Gastroesophageal sphincter (tissue), 4 donors: ENCODE measurements at regions not wholly inside any gene's neighbourhood (a gene's known extent, or its start where the extent isn't known, plus 50 kb on each side); places are given as distances from the start of the nearest gene placed in this dataset.
"Not testable (repeated sequence)": the region's sequence is repeated elsewhere in the genome, so short reads cannot be mapped to it uniquely, and the experiment has no call there.

Experiments
- ATAC-seq: fragments of 150-250 bp; one replicate; pipeline ENCODE4 v1.9.1; 2016; ENCODE audit warnings: mild to moderate bottlenecking, moderate library complexity
- H3K27ac ChIP-seq, 4 donors: fragments of 200-600 bp; sonication (generic) in 3 of 4; 1 replicate in 3 of 4; 2 replicates in 1 of 4; pipeline ENCODE4 v1.5.1; 2016 to 2019
- H3K27me3 ChIP-seq: fragments of 200-600 bp; sonication (generic); one replicate; pipeline ENCODE4 v1.5.1; 2019
- H3K36me3 ChIP-seq, 2 donors: fragments of 200-600 bp; sonication (generic); one replicate each; pipeline ENCODE4 v1.5.1; 2019; ENCODE audit warnings: control low read depth in 1 of 2
- H3K4me1 ChIP-seq, 3 donors: fragments of 200-600 bp; sonication (generic); 1 replicate in 2 of 3; 2 replicates in 1 of 3; pipeline ENCODE4 v1.5.1; 2016 to 2019; ENCODE audit warnings: control low read depth in 2 of 3
- H3K4me3 ChIP-seq, 2 donors: fragments of 200-600 bp; sonication (generic); one replicate each; pipeline ENCODE4 v1.5.1; 2019; ENCODE audit warnings: mild to moderate bottlenecking in 1 of 2, moderate library complexity in 1 of 2
- H3K9me3 ChIP-seq, 3 donors: fragments of 200-600 bp; sonication (generic); one replicate each; pipeline ENCODE4 v1.5.1; 2017 to 2019; ENCODE audit warnings: control low read depth in 2 of 3
- CTCF ChIP-seq, 4 experiments: fragments of 200-600 bp in 2 of 4; fragments of 450-650 bp in 2 of 4; sonication (generic) in 1 of 4; IDR thresholded peaks; one replicate each; pipeline ENCODE4 v1.5.1; 2017 to 2019; ENCODE audit warnings: antibody characterized with exemption in 4 of 4, mild to moderate bottlenecking in 2 of 4, moderate library complexity in 2 of 4
- EP300 ChIP-seq: sonication (generic); formaldehyde crosslinking; IDR thresholded peaks from one replicate; pipeline ENCODE4 v1.6.1; 2017; ENCODE audit warnings: antibody characterized with exemption, mild to moderate bottlenecking
- POLR2A ChIP-seq, 2 donors: fragments of 450-650 bp; IDR thresholded peaks; one replicate each; pipeline ENCODE4 v1.6.1; 2017; ENCODE audit warnings: antibody characterized with exemption in 2 of 2, mild to moderate bottlenecking in 2 of 2, moderate library complexity in 1 of 2
- POLR2AphosphoS5 ChIP-seq: sonication (generic); formaldehyde crosslinking; IDR thresholded peaks from one replicate; pipeline ENCODE4 v1.6.1; 2017; ENCODE audit warnings: antibody characterized with exemption
- WGBS, 2 donors: methylation state at CpG; one replicate each; pipeline ENCODE4 v1.1.5; 2018; ENCODE audit warnings: low coverage in 1 of 2; 5-methylcytosine and 5-hydroxymethylcytosine counted together

- H3K4me3 ChIP-seq = no peak overlapping the region
- no peak overlapping the region for H3K27ac ChIP-seq
- no peak for ATAC-seq
- H3K9me3 ChIP-seq = no peaks in the 10 kb centered on the region
- 96% methylated on average over 2 of the region's 2 CpGs; no CpG with 5 or more reads in 1 of the 2 donors for WGBS, 2 donors
- TF ChIP-seq CTCF (IDR thresholded peaks at IDR 0.05) (no peak), POLR2A (IDR thresholded peaks at IDR 0.05) (no peak), EP300 (no peak), POLR2AphosphoS5 (no peak)
- no peaks in the 10 kb centered on the region for H3K36me3 ChIP-seq
- H3K4me1 ChIP-seq = peaks cover 0 to 12% (median 0%) of the 10 kb centered on the region in 3 donors
- no peaks in the 10 kb centered on the region for H3K27me3 ChIP-seq
Measured at GRCh38 chr2:13819896-13820295, 812.6 kb upstream of the LRATD1 start.

GRCh38 chr2:13821255-13821880 is 811.1 kb upstream of the LRATD1 start:
- no peak for TF ChIP-seq POLR2A (IDR thresholded peaks at IDR 0.05)
- TF ChIP-seq CTCF (IDR thresholded peaks at IDR 0.05) = no peak
- no peak for TF ChIP-seq EP300
- no peak for TF ChIP-seq POLR2AphosphoS5
- no peak for ATAC-seq
- Histone ChIP-seq H3K9me3 (no peaks in the 10 kb centered on the region), H3K27me3 (no peaks in the 10 kb centered on the region), H3K27ac (no peak overlapping the region), H3K4me3 (no peak overlapping the region), H3K4me1 (peaks cover 0 to 12% (median 0%) of the 10 kb centered on the region in 3 donors), H3K36me3 (no peaks in the 10 kb centered on the region)
- 42 to 84% methylated on average over 4 of the region's 4 CpGs for WGBS, 2 donors

- Histone ChIP-seq H3K27ac (no peak overlapping the region), H3K4me1 (peaks cover 0 to 9% (median 0%) of the 10 kb centered on the region in 3 donors), H3K36me3 (no peaks in the 10 kb centered on the region), H3K27me3 (no peaks in the 10 kb centered on the region), H3K4me3 (no peak overlapping the region), H3K9me3 (no peaks in the 10 kb centered on the region)
- WGBS, 2 donors = 60 to 79% methylated on average over 1 to 2 of the region's 2 CpGs
- TF ChIP-seq POLR2AphosphoS5 = no peak
- no peak for TF ChIP-seq CTCF (IDR thresholded peaks at IDR 0.05)
- TF ChIP-seq POLR2A (IDR thresholded peaks at IDR 0.05) = no peak
- TF ChIP-seq EP300 = no peak
- ATAC-seq = no peak
Measured at GRCh38 chr2:13822365-13822764, 810.2 kb upstream of the LRATD1 start.

- H3K27me3 ChIP-seq = no peaks in the 10 kb centered on the region
- no peak overlapping the region for H3K4me3 ChIP-seq
- TF ChIP-seq POLR2A (IDR thresholded peaks at IDR 0.05) (no peak), CTCF (IDR thresholded peaks at IDR 0.05) (no peak), POLR2AphosphoS5 (no peak), EP300 (no peak)
- WGBS, 2 donors = 28 to 29% methylated on average over 5 of the region's 5 CpGs
- no peak overlapping the region for H3K27ac ChIP-seq
- no peaks in the 10 kb centered on the region for H3K9me3 ChIP-seq
- no peaks in the 10 kb centered on the region for H3K36me3 ChIP-seq
- no peak for ATAC-seq
- H3K4me1 ChIP-seq = no peaks in the 10 kb centered on the region
Measured at GRCh38 chr2:13826314-13826853, 806.1 kb upstream of the LRATD1 start.

- 58 to 59% methylated on average over 6 of the region's 6 CpGs for WGBS, 2 donors
- ATAC-seq = no peak
- H3K4me1 ChIP-seq = no peaks in the 10 kb centered on the region
- TF ChIP-seq POLR2AphosphoS5 = no peak
- no peak for TF ChIP-seq POLR2A (IDR thresholded peaks at IDR 0.05)
- no peak for TF ChIP-seq CTCF (IDR thresholded peaks at IDR 0.05)
- TF ChIP-seq EP300 = no peak
- H3K27me3 ChIP-seq = no peaks in the 10 kb centered on the region
- H3K4me3 ChIP-seq = no peak overlapping the region
- no peaks in the 10 kb centered on the region for H3K36me3 ChIP-seq
- H3K27ac ChIP-seq = no peak overlapping the region
- H3K9me3 ChIP-seq = no peaks in the 10 kb centered on the region
Measured at GRCh38 chr2:13858626-13859025, 773.9 kb upstream of the LRATD1 start.

GRCh38 chr2:13868275-13868674 is 764.2 kb upstream of the LRATD1 start:
- not testable (repeated sequence) for H3K36me3 ChIP-seq, H3K9me3 ChIP-seq, ATAC-seq

More at GRCh38 chr2:13868275-13868674, 764.2 kb upstream of the LRATD1 start:
- H3K4me1 ChIP-seq, H3K27me3 ChIP-seq, H3K27ac ChIP-seq, H3K4me3 ChIP-seq: not testable (repeated sequence)
